GM18517 (cell line): ENCODE measurements at regions not wholly inside any gene's neighbourhood (a gene's known extent, or its start where the extent isn't known, plus 50 kb on each side); places are given as distances from the start of the nearest gene placed in this dataset.
"Not testable (repeated sequence)": the region's sequence is repeated elsewhere in the genome, so short reads cannot be mapped to it uniquely, and the experiment has no call there.

Source experiments
- ATAC-seq: cut with Tn5 transposase; IDR thresholded peaks from one replicate; pipeline ENCODE4 v1.9.1; 2021; ENCODE audit warnings: mild to moderate bottlenecking, moderate library complexity; ENCODE audit not compliant: unreplicated experiment

GRCh38 chr20:19110285-19110684 lies 102.2 kb upstream of the SLC24A3 start:
- ATAC-seq: no peak

GRCh38 chr20:19110881-19111460 lies 101.5 kb upstream of the SLC24A3 start:
- no peak for ATAC-seq

DNA sequence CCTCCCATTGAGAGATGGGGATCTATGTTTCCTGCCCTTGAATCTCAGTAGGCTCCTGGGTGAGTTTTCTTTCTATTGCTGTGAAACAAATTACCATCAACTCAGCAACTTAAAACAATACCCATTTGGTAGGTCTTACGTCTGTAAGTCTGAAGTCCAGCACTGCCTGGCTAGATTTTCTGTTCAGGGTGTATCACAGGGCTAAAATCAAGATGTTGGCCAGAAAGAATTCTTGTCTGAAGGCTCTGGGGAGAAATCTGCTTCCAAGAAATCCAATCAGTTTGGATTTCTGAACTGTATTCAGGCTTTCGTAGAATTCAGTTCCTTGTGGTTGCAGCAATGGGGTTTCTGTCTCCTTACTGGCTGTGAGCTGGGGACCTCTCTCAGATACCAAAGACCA lies 99.6 kb upstream of the SLC24A3 start:
- ATAC-seq: no peak

GRCh38 chr20:19113343-19113930 lies 99.0 kb upstream of the SLC24A3 start:
- ATAC-seq: no peak

DNA sequence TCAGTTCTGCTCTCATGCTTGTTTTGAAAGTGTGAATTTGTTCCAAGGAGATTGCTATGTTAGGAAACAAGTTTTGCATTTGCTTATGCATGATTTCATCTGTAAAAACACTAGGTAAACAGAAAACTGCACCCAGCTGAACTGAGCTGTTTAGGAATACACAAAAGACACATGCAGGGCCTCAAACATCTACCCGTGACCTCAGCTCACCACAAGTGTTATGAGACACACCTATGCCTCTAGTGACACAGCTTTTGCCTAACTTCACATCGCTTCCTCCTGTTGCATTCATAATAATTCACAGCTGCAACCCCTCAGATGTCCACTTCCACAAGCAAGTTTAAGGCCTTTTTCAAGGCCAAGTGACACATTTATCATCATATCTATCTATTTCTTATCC lies 98.0 kb upstream of the SLC24A3 start:
- ATAC-seq: no peak

- no peak for ATAC-seq
Observed at GRCh38 chr20:19115581-19115980, 96.9 kb upstream of the SLC24A3 start.

- ATAC-seq: no peak
Observed at GRCh38 chr20:19120011-19120410, 92.4 kb upstream of the SLC24A3 start.

DNA sequence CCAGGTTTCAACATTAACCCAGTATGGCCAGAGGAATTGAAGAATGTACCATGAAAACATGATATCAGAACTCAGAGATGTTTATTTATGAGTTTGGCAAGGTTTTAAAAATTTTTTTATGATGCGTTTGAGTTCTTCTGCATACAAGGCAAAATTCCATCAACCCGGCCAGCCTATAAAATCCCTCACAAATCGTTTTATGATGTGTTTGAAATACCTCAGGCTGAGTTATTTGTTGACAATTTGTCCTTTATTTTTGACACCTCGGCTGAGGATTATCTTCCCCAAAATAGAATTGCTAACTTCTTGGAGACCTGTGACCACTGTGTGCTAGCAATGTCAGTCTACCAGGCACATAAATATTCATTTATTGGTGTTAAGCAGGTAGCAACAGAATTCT lies 91.9 kb upstream of the SLC24A3 start:
- no peak for ATAC-seq

- no peak for ATAC-seq
Observed at GRCh38 chr20:19121463-19121862, 91.0 kb upstream of the SLC24A3 start.

DNA sequence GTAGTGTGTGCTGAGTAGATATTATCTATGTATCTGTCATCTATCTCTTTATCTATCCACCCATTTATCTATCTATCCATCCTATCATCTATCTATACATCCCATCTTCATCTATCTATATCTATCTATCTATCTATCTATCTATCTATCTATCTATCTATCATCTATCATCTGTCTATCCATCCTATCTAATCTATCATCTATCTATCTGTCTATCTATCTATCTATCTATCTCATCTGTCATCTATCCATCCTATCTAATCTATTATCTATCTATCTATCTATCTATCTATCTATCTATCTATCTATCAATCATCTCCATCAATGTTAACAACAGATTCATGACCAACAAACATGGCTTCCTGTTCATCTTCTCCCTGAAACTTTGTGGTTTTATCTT lies 90.5 kb upstream of the SLC24A3 start:
- ATAC-seq: no peak

DNA sequence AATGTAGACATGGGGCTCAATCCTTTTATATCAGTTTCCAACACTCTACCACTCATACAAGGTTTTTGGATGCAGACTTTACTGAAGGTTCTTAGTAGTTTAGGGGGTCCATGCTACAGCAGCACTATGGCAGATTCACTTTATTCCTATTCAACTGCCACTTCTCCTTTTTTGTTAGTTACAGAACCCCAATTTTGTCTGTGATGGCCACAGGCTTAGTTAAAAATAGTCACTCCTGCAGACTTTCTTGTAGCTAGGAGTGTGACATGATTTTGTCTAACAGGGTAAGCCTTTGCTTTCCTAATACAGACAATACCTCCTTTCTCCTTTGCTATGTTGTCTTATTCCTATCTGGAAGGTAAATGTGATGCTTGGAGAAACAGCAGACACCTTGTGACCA lies 90.0 kb upstream of the SLC24A3 start:
- no peak for ATAC-seq

GRCh38 chr20:19125508-19125907 lies 86.9 kb upstream of the SLC24A3 start:
- no peak for ATAC-seq

- no peak for ATAC-seq
Observed at GRCh38 chr20:19129306-19129705, 83.1 kb upstream of the SLC24A3 start.

GRCh38 chr20:19129976-19130612 lies 82.3 kb upstream of the SLC24A3 start:
- no peak for ATAC-seq

- ATAC-seq: no peak
Observed at GRCh38 chr20:19130613-19130984, 81.8 kb upstream of the SLC24A3 start.

- no peak for ATAC-seq
Observed at GRCh38 chr20:19137641-19138040, 74.8 kb upstream of the SLC24A3 start.

DNA sequence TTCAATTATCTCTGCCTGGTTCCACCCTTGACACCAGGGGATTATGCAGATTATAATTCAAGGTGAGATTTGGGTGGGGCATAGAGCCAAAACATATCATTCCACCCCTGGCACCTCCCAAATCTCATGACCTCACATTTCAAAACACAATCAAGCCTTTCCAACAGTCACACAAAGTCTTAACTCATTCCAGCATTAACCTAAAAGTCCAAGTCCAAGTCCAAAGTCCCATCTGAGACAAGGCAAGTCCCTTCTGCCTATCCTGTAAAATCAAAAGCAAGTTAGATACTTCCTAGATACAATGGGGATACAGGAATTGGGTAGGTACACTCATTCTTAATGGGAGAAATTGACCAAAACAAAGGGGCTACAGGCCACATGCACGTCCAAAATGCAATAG lies 73.7 kb upstream of the SLC24A3 start:
- ATAC-seq: no peak

GRCh38 chr20:19139584-19139983 lies 72.9 kb upstream of the SLC24A3 start:
- ATAC-seq: not testable (repeated sequence)

- ATAC-seq: no peak
Observed at GRCh38 chr20:19141998-19142397, 70.4 kb upstream of the SLC24A3 start.

- no peak for ATAC-seq
Observed at GRCh38 chr20:19143890-19144289, 68.6 kb upstream of the SLC24A3 start.

DNA sequence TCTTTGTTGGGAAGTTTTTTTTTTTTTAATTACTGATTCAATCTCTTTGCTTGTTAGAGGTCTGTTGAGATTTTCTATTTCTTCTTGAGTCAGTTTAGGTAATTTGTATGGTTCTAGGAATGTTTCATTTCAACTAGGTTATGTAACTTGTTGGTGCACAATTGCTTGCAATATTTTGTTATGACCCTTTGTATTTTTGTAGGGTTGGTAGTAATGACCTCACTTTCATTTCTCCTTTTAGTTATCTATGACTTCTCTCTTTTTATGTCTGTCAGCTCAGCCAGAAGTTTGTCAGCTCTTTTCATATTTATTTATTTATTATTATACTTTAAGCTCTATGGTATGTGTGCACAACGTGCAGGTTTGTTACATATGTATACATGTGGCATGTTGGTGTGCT lies 51.1 kb upstream of the SLC24A3 start:
- ATAC-seq: no peak
